Caki2 (cell line): ENCODE measurements at regions not wholly inside any gene's neighbourhood (a gene's known extent, or its start where the extent isn't known, plus 50 kb on each side); places are given as distances from the start of the nearest gene placed in this dataset.

ENCODE experiments used
- DNase-seq: peaks from one replicate; pipeline ENCODE4 v3.0.0-alpha.2; 2015; ENCODE audit warnings: low read depth
- in situ Hi-C: cut with HindIII; loops from 2 replicates; pipeline ENCODE4 v1.10.0; 2016; ENCODE audit warnings: low sequenced_read_pairs, low pct_unique_long_range_greater_than_20kb, mixed read lengths

- DNase-seq = no peak
- in situ Hi-C loops = no loop called here
These were observed 751.2 kb downstream of the BRD1 start for GRCh38 chr22:49076300-49077035.

- no peak for DNase-seq
- in situ Hi-C loops = no loop called here
These were observed 752.5 kb downstream of the BRD1 start for GRCh38 chr22:49075150-49075549.

GRCh38 chr22:49073873-49074417 is 753.7 kb downstream of the BRD1 start:
- DNase-seq = no peak
- in situ Hi-C loops = no loop called here

- in situ Hi-C loops = no loop called here
- DNase-seq = no peak
These were observed 754.6 kb downstream of the BRD1 start for GRCh38 chr22:49072996-49073645.

GRCh38 chr22:49070501-49070900 is 757.2 kb downstream of the BRD1 start:
- no peak for DNase-seq
- in situ Hi-C loops = no loop called here

GRCh38 chr22:49068861-49069500 is 758.7 kb downstream of the BRD1 start:
- DNase-seq = no peak
- in situ Hi-C loops = no loop called here

- in situ Hi-C loops = no loop called here
- DNase-seq = no peak
These were observed 760.2 kb downstream of the BRD1 start for GRCh38 chr22:49067504-49067903.

GRCh38 chr22:49066619-49067018 is 761.1 kb downstream of the BRD1 start:
- in situ Hi-C loops = no loop called here
- DNase-seq = no peak

- in situ Hi-C loops = no loop called here
- no peak for DNase-seq
These were observed 762.8 kb downstream of the BRD1 start for GRCh38 chr22:49064836-49065235.

GRCh38 chr22:49063545-49063890 is 764.2 kb downstream of the BRD1 start:
- in situ Hi-C loops = no loop called here
- DNase-seq = no peak

GRCh38 chr22:49062802-49063544 is 764.7 kb downstream of the BRD1 start:
- in situ Hi-C loops = no loop called here
- no peak for DNase-seq

- no peak for DNase-seq
- in situ Hi-C loops = no loop called here
These were observed 765.4 kb downstream of the BRD1 start for GRCh38 chr22:49062155-49062801.

- in situ Hi-C loops = no loop called here
These were observed 769.8 kb downstream of the BRD1 start for GRCh38 chr22:49057910-49058309.

GRCh38 chr22:49056301-49056700 is 771.4 kb downstream of the BRD1 start:
- in situ Hi-C loops = no loop called here
- no peak for DNase-seq

More at GRCh38 chr22:49057910-49058309, 769.8 kb downstream of the BRD1 start:
- no peak for DNase-seq

GRCh38 chr22:49055406-49055805 is 772.3 kb downstream of the BRD1 start:
- in situ Hi-C loops = no loop called here
- no peak for DNase-seq

- DNase-seq = no peak
- in situ Hi-C loops = no loop called here
These were observed 774.1 kb downstream of the BRD1 start for GRCh38 chr22:49053578-49053977.

- in situ Hi-C loops = no loop called here
- DNase-seq = no peak
These were observed 775.1 kb downstream of the BRD1 start for GRCh38 chr22:49052560-49052959.

GRCh38 chr22:49052023-49052538 is 775.6 kb downstream of the BRD1 start:
- in situ Hi-C loops = no loop called here
- DNase-seq = no peak
